ENCODE measurements at regions not wholly inside any gene's neighbourhood (a gene's known extent, or its start where the extent isn't known, plus 50 kb on each side); places are given as distances from the start of the nearest gene placed in this dataset.

DNA sequence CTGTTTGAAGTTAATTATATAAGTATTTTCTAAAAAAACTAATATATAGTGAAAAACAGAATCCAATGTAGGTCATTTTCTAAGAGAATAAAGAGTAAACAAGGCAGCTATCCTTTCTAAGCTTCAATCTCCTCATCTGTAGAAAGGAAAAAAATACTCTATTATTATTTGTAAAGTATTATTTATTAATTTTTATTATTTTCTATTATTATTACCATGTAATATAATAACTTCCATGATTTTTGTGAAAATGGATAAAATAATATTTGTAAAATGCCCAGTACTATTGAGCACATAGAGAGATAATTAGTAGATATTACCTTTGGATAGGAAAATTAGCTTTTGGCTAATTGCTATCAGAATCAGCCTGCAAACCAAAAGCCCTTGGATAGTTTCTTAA lies 684.4 kb downstream of the MTRR start:
- TF ChIP-seq, protein P1, sequence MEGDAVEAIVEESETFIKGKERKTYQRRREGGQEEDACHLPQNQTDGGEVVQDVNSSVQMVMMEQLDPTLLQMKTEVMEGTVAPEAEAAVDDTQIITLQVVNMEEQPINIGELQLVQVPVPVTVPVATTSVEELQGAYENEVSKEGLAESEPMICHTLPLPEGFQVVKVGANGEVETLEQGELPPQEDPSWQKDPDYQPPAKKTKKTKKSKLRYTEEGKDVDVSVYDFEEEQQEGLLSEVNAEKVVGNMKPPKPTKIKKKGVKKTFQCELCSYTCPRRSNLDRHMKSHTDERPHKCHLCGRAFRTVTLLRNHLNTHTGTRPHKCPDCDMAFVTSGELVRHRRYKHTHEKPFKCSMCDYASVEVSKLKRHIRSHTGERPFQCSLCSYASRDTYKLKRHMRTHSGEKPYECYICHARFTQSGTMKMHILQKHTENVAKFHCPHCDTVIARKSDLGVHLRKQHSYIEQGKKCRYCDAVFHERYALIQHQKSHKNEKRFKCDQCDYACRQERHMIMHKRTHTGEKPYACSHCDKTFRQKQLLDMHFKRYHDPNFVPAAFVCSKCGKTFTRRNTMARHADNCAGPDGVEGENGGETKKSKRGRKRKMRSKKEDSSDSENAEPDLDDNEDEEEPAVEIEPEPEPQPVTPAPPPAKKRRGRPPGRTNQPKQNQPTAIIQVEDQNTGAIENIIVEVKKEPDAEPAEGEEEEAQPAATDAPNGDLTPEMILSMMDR (optimal IDR thresholded peaks at IDR 0.05 in 1 of 3, IDR thresholded peaks at IDR 0.05 in 1 of 3, conservative IDR thresholded peaks at IDR 0.05 in 1 of 3; ENCODE audit: extremely low read depth in 1 of 3, insufficient read depth in 2 of 3, low read length in 3 of 3): no peak
- no peak for TF ChIP-seq EZH2 (IDR thresholded peaks at IDR 0.05; ENCODE audit: low read length)

Data from keratinocyte (primary cell).